ENCODE measurements at regions not wholly inside any gene's neighbourhood (a gene's known extent, or its start where the extent isn't known, plus 50 kb on each side); places are given as distances from the start of the nearest gene placed in this dataset.

DNA sequence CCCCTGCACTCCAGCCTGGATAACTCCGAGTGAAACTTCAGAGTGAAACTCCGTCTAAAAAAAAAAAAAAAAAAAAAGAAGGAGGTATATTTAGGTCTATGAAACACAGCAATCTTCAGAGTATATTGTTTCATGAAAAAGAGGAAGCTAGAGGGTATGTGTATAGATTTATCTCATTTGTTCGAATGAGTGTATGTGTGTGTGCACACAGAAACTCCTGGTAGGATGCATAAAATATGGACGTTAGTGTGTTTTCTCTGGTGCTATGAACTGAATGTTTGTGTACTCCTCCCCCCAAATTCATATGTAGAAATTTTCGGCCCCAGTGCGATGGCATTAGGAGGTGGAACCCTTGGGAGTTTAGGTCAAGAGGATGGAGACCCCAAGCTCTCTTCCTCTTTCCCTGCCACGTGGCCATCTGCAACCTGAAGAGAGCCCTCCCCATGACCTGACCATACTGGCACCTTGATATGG is 98.6 kb upstream of the KLF13 start:
- H3K9me3 ChIP-seq = no peaks in the 10 kb centered on the region
- intact Hi-C loops (cut with DNase I; ENCODE audit: low total_unique reads) = no loop called here
- peaks cover 15% of the 10 kb centered on the region for H3K4me1 ChIP-seq
- DNase-seq = no peak
- no peaks in the 10 kb centered on the region for H3K27me3 ChIP-seq
- WGBS, 2 donors = 79 to 83% methylated on average over 7 of the region's 7 CpGs
- no peak overlapping the region for H3K27ac ChIP-seq
- TF ChIP-seq POLR2A (IDR thresholded peaks at IDR 0.05) = no peak
- TF ChIP-seq, protein P1, sequence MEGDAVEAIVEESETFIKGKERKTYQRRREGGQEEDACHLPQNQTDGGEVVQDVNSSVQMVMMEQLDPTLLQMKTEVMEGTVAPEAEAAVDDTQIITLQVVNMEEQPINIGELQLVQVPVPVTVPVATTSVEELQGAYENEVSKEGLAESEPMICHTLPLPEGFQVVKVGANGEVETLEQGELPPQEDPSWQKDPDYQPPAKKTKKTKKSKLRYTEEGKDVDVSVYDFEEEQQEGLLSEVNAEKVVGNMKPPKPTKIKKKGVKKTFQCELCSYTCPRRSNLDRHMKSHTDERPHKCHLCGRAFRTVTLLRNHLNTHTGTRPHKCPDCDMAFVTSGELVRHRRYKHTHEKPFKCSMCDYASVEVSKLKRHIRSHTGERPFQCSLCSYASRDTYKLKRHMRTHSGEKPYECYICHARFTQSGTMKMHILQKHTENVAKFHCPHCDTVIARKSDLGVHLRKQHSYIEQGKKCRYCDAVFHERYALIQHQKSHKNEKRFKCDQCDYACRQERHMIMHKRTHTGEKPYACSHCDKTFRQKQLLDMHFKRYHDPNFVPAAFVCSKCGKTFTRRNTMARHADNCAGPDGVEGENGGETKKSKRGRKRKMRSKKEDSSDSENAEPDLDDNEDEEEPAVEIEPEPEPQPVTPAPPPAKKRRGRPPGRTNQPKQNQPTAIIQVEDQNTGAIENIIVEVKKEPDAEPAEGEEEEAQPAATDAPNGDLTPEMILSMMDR (IDR thresholded peaks at IDR 0.05) = no peak
- H3K36me3 ChIP-seq (ENCODE audit: low read depth, missing control alignments) = no peaks in the 10 kb centered on the region
- H3K4me3 ChIP-seq = no peak overlapping the region

DNA sequence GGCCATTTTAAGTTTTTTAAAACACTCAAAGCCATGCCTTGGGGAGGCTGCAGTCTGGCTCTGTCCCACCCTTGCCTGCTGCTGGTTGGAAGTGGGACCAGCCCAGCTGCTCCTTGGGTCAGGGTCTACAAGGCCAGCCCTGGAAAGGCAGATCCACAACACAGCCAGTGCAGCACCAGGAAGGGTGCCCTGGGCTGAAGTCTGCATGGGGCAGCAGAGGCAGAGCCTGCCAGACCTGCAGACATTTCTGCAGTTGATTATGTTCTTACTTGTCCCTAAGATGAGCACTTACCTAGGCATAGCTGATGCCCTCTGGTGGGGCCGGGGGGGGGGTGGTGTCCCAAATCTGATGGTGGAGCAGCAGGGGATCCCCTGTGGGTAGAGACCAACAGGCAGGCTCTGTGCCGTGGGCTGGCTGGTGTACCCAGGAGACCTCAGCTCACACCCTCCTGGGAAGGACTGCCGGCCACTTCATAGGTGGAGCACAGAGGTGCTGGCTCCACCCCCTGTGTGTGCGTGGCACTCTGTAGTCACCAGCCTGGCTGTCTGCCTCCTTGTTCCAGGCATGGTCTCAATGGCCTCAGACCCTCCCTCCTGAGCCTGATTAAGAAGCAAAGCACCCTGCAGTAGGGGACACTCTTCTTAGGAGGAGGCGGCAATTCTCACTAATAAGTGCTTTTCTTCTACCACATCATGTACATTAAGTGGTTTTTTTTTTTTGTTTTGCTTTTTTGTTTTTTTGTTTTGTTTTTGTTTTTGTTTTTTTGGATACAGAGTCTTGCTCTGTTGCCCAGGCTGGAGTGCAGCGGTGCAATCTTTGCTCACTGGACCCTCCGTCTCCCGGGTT is 97.4 kb upstream of the KLF13 start:
- TF ChIP-seq POLR2A (IDR thresholded peaks at IDR 0.05) = no peak
- TF ChIP-seq, protein P1 (IDR thresholded peaks at IDR 0.05) = no peak
- Histone ChIP-seq H3K4me1 (peaks cover 6% of the 10 kb centered on the region), H3K27me3 (no peaks in the 10 kb centered on the region), H3K9me3 (no peaks in the 10 kb centered on the region), H3K27ac (no peak overlapping the region), H3K4me3 (no peak overlapping the region), H3K36me3 (ENCODE audit: low read depth, missing control alignments) (no peaks in the 10 kb centered on the region)
- DNase-seq = no peak
- 74 to 88% methylated on average over 7 to 8 of the region's 8 CpGs for WGBS, 2 donors
- intact Hi-C loops (cut with DNase I; ENCODE audit: low total_unique reads) = no loop called here

DNA sequence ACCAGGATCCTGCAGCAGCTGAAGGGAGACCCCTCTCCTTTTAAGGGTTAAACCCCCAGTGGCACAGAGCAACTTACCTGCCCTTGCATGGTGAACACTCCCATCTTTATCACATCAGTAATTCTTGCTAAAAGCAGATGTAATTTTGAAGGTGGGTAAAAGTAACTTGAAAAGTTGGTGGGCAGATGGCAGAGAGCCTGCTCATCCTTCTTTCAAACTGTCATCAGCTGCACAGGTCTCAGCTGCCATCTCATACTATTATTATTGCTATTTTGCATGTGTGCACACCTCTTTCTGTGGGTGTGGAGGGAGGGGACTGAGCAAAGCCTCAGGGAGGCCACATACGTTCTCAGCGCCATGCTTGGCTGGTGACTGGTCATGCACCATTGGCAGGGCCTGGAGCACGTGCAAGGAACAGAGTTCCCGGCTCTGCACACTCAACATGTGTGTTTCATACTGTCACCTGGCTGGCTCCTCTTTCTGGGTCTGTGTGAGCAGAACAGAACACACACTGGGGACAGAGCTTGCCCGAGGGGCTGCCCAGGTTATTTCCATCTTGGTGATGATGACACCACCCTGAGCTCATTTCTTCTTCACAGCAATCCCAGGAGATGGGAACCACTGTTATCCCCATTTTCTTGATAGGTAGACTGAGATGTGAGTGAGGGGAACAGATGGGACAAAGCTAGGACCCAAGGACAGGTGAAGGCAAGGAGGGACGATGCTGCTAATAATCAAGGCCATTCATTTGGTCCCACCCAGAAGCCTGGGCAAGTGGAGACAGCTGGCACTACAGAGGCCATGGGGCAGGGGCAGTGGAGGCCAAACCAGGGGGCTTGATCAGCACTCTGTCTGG is 95.8 kb upstream of the KLF13 start:
- Histone ChIP-seq H3K27me3 (no peaks in the 10 kb centered on the region), H3K27ac (no peak overlapping the region), H3K36me3 (ENCODE audit: low read depth, missing control alignments) (no peaks in the 10 kb centered on the region), H3K4me3 (no peak overlapping the region), H3K4me1 (peaks cover 8% of the 10 kb centered on the region), H3K9me3 (no peaks in the 10 kb centered on the region)
- WGBS, 2 donors = 91 to 98% methylated on average over 5 to 6 of the region's 6 CpGs
- no peak for DNase-seq
- intact Hi-C loops (cut with DNase I; ENCODE audit: low total_unique reads) = no loop called here
- TF ChIP-seq POLR2A (IDR thresholded peaks at IDR 0.05) = no peak
- TF ChIP-seq, protein P1 (IDR thresholded peaks at IDR 0.05) = no peak

DNA sequence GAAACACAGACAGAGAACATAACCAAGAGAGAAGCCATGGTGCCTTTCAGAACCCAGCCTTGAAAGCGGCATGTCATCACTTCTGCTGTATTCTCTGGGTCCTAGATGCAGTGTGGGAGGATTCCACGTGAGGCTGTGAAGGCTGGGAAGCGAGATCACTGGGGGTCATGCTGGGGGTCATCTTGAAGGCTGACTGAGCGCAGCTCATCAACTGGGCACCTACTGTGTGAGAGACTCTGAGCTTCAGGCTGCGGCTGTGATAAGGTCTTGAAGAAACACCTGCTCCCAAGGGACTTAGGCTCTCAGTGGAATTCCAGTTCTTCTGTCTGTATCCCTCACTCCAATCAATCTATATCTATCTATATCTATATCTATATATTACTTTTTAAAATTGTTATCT is 91.8 kb upstream of the KLF13 start:
- intact Hi-C loops (cut with DNase I; ENCODE audit: low total_unique reads) = no loop called here

More for the DNA sequence above, 91.8 kb upstream of the KLF13 start:
- Histone ChIP-seq H3K4me1 (peaks cover 23% of the 10 kb centered on the region), H3K27me3 (no peaks in the 10 kb centered on the region), H3K27ac (peak overlapping the region in 1 of 2 donors; percentile 78), H3K4me3 (no peak overlapping the region), H3K36me3 (ENCODE audit: low read depth, missing control alignments) (no peaks in the 10 kb centered on the region), H3K9me3 (no peaks in the 10 kb centered on the region)
- DNase-seq = no peak
- no peak for TF ChIP-seq POLR2A (IDR thresholded peaks at IDR 0.05)
- TF ChIP-seq, protein P1 (IDR thresholded peaks at IDR 0.05) = no peak
- WGBS, 2 donors = 75 to 78% methylated on average over 5 of the region's 5 CpGs

Measured in testis (tissue), 2 donors.